ENCODE measurements at regions not wholly inside any gene's neighbourhood (a gene's known extent, or its start where the extent isn't known, plus 50 kb on each side); places are given as distances from the start of the nearest gene placed in this dataset.

- peak in 1 of 3 donors; percentile 25 for DNase-seq (ENCODE audit: low read depth in 3 of 3, low spot score in 1 of 3)
These were observed 131.6 kb upstream of the NEDD9 start for GRCh38 chr6:11363881-11364576.

DNA sequence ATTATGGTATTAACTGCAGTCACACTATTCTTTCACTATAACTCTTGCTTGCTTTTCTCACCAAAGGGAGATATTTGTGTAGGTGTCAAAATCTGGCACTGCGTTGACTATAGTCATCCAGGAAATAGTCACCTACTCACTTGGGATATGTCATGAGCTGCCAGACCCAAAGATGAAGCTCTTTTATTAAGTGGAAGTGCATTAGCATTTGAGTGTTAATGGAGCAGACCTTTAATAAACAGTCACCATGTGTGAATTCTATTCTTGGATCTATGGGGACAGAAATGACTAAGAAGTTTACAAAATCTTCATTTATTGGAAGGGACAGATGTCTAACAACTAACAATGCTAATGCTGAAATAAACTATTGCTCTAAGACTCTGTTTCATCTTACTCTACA lies 130.1 kb upstream of the NEDD9 start:
- no peak for DNase-seq (ENCODE audit: low read depth in 3 of 3, low spot score in 1 of 3)

GRCh38 chr6:11358904-11359830 lies 126.7 kb upstream of the NEDD9 start:
- DNase-seq (ENCODE audit: low read depth in 3 of 3, low spot score in 1 of 3): no peak

GRCh38 chr6:11357285-11357684 lies 124.8 kb upstream of the NEDD9 start:
- no peak for DNase-seq (ENCODE audit: low read depth in 3 of 3, low spot score in 1 of 3)

DNA sequence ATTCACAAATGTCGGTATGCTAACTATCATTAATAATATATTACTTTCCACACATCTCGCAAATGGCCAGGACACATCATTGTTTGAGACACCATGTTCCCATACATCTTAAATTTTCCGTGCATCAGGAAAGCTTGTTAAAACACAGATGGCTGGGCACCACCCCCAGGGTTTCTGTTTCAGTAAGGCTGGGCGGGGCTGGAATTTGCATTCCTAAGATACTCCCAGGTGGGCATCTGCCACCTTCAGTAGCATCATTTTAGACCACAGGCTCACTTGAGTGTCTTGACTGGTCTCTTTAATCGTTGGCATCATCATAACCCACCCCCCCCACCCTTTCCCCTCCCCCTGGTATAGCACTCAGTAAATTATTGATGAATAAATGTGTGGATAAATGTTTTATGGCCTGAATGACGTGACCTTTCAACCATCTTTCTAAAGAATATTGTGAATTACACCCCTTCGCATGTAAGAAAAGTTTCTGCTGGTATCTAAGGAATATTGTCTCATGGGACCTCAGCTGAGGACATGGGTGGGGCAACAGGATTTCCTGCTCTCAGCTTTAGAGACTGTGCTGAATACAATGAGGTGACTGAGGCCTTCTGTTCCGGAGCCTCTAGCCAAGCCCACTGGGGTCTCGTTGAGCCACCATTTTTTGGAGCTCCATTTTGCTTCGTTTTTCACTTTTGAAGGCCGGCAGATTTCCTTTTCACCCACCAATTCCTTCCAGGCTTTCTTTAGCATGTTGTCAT lies 124.1 kb upstream of the NEDD9 start:
- no peak for DNase-seq (ENCODE audit: low read depth in 3 of 3, low spot score in 1 of 3)

DNA sequence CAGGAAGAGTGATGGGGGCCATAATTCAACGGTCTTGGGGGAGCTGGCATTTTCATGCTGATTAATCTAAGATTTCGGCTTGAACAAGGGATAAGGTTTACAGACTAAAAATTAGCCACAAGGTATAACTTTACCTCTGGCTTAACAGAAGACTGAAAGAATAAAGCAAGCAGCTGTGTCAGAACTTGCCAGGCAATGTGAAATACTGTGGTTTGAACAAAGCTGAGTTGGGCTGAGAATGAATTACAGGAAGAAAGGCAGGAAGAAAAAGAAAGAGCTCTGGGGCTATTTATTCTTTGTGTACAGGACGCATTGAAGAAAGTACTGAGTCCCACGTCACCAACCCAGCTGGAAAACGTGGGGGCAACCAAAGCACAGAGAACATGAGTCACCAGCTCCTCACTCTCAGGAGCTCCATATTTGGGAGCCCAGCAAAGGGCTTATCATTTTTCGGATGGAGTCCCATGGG lies 121.5 kb upstream of the NEDD9 start:
- DNase-seq (ENCODE audit: low read depth in 3 of 3, low spot score in 1 of 3): peak in 2 of 3 donors; percentile 32 to 50

GRCh38 chr6:11350294-11350693 lies 117.8 kb upstream of the NEDD9 start:
- no peak for DNase-seq (ENCODE audit: low read depth in 3 of 3, low spot score in 1 of 3)

DNA sequence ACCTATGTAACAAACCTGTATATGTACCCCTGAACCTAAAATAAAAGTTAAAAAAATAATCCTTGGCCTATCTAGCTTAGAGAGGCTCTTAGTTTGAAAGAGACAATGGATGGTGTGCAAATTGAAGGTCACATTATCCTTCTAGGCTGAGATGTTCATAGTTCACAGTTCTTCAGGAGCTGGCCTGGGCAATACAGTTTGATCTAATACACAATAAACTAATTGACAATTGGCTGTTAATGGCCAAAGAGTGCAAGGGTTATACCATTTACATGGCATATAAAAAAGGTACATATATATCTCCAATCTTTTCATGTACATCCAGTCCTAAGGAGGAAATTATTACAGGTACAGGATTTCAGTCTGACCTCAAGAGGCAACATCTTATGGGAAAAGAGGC lies 117.4 kb upstream of the NEDD9 start:
- no peak for DNase-seq (ENCODE audit: low read depth in 3 of 3, low spot score in 1 of 3)

DNA sequence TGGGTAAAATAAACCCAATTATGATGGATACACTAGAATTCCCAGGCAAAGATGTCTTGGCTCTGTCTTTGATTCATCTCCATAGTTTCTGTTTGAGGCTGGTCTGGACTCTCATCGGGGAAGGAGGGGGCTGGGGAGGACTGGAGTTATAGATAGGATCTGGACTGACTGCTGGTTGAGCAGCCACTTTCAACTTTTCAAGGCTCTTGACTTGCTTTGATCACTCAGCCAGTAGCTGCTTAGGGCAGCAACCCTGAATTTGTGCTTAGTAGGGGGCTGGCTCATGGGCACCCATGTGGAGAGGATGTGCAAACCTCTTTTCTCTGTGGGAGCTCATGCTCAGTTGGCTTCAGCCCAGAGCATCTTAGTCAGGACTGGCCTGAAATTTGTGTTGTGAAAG lies 114.0 kb upstream of the NEDD9 start:
- DNase-seq (ENCODE audit: low read depth in 3 of 3, low spot score in 1 of 3): no peak

DNA sequence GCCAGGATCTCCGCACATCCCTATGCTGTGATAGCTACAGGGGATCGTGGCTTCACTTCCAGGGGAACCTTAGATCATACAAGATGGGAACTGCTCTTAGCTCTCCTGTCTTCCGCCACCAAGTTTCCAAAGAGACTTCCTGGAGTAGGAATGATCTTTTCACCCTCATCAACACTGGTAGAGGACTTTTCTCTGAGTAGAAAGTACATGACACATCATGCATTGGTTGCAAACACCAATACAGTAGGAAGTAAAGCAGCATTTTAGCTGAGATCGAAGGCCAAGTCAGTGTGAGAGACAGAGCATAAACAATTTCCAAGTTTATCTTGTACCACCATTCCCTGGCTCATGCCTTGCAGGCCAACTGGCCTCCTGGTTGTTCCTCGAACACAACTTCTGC lies 113.1 kb upstream of the NEDD9 start:
- DNase-seq (ENCODE audit: low read depth in 3 of 3, low spot score in 1 of 3): no peak

GRCh38 chr6:11343963-11344723 lies 111.7 kb upstream of the NEDD9 start:
- DNase-seq (ENCODE audit: low read depth in 3 of 3, low spot score in 1 of 3): no peak

- DNase-seq (ENCODE audit: low read depth in 3 of 3, low spot score in 1 of 3): no peak
These were observed 109.4 kb upstream of the NEDD9 start for GRCh38 chr6:11341867-11342266.

- DNase-seq (ENCODE audit: low read depth in 3 of 3, low spot score in 1 of 3): no peak
These were observed 108.8 kb upstream of the NEDD9 start for GRCh38 chr6:11341303-11341702.

GRCh38 chr6:11339380-11339779 lies 106.9 kb upstream of the NEDD9 start:
- no peak for DNase-seq (ENCODE audit: low read depth in 3 of 3, low spot score in 1 of 3)

DNA sequence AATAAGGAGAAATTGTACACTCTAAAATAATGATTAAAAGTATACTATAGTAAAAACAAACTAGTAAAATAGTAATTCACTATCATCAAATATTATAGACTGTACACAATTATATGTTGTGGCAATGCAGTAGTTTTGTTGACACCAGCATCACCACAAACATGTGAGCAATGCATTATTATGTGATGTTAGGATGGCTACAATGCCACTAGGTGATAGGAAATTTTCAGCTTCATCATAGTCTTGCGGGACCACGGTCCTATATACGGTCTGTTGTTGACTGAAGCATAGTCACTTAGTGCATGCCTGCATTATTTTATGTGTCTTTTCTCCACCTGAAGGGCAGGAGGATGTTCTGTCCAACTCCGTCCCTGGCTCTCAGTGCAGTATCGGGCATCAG lies 104.8 kb upstream of the NEDD9 start:
- DNase-seq (ENCODE audit: low read depth in 3 of 3, low spot score in 1 of 3): no peak

DNA sequence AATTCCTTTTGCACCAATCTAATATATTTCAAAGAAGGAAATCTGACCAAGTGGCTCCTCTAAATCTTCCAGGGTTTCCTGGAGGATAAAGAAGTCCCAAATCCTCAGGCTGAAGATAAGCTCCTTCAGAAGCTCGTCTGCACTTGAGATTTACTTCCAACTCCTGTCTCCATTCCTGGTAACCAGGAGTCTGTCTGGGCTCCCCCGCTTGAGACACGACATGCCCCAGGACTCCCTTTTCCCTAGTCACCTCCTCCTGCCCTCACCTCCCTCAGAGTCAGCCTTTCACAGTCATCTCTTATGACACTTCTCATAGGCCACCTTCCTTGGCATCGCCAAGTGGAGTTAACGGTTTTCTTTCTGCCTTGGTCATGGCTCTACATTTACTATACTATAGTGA lies 103.4 kb upstream of the NEDD9 start:
- DNase-seq (ENCODE audit: low read depth in 3 of 3, low spot score in 1 of 3): no peak

DNA sequence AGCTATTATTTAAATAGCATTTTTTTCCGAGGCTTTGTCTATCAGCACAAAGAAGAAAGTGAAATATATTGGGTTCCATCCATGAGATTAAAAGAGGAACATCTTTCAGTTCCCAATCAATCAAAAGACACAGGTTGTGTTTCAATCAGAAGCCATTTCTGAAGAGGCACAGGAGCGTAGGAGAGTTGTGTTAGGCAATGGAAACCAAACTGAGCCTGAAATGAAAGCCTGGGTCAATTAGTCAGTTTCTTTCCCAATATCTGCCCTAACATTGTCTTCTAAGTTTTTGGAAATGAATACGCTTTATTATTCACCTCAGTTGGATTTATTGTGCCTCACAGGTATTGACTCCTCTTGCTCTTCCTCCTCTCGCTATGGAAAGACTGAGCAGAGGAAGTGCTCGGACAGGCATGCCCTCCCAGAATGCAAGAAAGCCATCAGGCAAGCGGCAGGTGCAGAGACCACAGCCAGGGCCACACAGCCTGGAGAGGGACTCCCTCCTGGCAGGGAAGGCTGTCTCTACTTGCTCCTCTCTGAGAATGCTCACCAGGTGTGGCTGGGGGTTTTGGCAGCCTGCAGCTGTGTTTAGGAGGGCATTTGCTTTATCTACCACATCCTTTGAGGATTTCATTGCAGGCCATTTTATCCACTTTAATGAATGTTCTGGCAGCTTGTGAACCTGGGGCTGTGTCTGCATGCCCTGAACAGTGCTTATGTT lies 100.8 kb upstream of the NEDD9 start:
- no peak for DNase-seq (ENCODE audit: low read depth in 3 of 3, low spot score in 1 of 3)

GRCh38 chr6:11332463-11332862 lies 100.0 kb upstream of the NEDD9 start:
- DNase-seq (ENCODE audit: low read depth in 3 of 3, low spot score in 1 of 3): no peak

DNA sequence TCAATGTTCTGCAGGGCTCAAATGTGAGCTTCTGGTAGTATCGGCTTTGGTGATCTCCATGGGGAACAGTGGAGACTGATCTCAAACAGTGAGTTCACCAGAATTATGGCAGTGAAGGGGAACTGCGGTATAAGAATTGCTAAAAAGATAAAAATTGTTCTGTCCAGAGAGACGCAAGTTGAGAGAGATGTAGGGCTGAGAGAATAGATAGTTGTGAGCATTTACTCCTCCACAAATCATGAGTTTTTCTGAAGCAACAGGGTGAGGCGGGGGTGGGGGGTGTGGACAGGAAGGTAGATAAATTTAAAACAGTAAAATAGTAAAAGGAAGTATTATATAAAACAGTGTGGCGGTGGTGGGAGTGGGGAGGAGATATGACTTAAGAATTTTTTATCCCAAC lies 98.6 kb upstream of the NEDD9 start:
- no peak for DNase-seq (ENCODE audit: low read depth in 3 of 3, low spot score in 1 of 3)

DNA sequence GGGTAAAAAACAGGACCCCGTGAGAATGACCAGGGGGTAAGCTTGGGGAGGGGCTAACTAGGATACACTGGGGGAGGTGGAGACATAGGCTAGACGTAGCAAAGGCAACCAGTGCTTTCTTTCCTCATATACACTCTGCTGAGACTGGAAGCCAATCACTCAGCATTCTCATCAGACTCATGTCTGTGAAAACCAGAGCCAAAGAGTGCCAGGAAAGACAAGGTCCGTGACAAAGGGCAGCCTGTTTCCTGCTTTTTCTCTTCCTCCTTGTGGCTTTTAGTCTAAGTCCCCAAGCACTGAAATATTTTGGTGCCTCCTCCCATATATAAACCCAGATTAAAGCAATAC lies 97.9 kb upstream of the NEDD9 start:
- DNase-seq (ENCODE audit: low read depth in 3 of 3, low spot score in 1 of 3): no peak
